GM23338 (cell line): ENCODE measurements at regions not wholly inside any gene's neighbourhood (a gene's known extent, or its start where the extent isn't known, plus 50 kb on each side); places are given as distances from the start of the nearest gene placed in this dataset.

Experiments used
- ATAC-seq: fragments of 200-7000 bp; cut with Tn5 transposase; 3 replicates; pipeline ENCODE4 v1.9.1; 2020
- DNase-seq: peaks from one replicate; pipeline ENCODE4 v3.0.0-alpha.2; 2015; ENCODE audit warnings: low spot score
- H2AFZ ChIP-seq: fragments of 200-600 bp; sonication (generic); 2 replicates; pipeline ENCODE4 v1.8.0; 2016; ENCODE audit warnings: antibody characterized with exemption, mild to moderate bottlenecking, moderate library complexity
- H3F3A ChIP-seq: fragments of 200-600 bp; sonication (generic); replicated peaks from 2 replicates; pipeline ENCODE4 v1.8.0; 2017; ENCODE audit warnings: antibody characterized with exemption, mixed run types, low read depth
- H3K27ac ChIP-seq: fragments of 200-600 bp; sonication (generic); 2 replicates; pipeline ENCODE4 v1.6.1; 2016; ENCODE audit warnings: low read depth
- H3K27me3 ChIP-seq: fragments of 200-600 bp; sonication (generic); 2 replicates; pipeline ENCODE4 v1.8.0; 2016; ENCODE audit warnings: mild to moderate bottlenecking, mixed run types, moderate library complexity; ENCODE audit not compliant: insufficient read depth
- H3K36me3 ChIP-seq: fragments of 200-600 bp; sonication (generic); 2 replicates; pipeline ENCODE4 v1.8.0; 2016; ENCODE audit warnings: mild to moderate bottlenecking; ENCODE audit not compliant: insufficient read depth
- H3K4me1 ChIP-seq: fragments of 200-600 bp; sonication (generic); 2 replicates; pipeline ENCODE4 v1.8.0; 2016; ENCODE audit warnings: mild to moderate bottlenecking, moderate library complexity; ENCODE audit not compliant: insufficient read depth
- H3K4me2 ChIP-seq: fragments of 200-600 bp; sonication (generic); 2 replicates; pipeline ENCODE4 v1.7.1; 2017; ENCODE audit warnings: mixed run types
- H3K4me3 ChIP-seq: fragments of 200-600 bp; sonication (generic); 2 replicates; pipeline ENCODE4 v1.6.1; 2016; ENCODE audit warnings: mixed run types
- H3K79me2 ChIP-seq: fragments of 200-600 bp; sonication (generic); replicated peaks from 2 replicates; pipeline ENCODE4 v1.8.0; 2017; ENCODE audit warnings: mild to moderate bottlenecking; ENCODE audit not compliant: insufficient read depth
- H3K9me2 ChIP-seq: fragments of 200-600 bp; sonication (generic); 2 replicates; pipeline ENCODE4 v1.8.0; 2017; ENCODE audit not compliant: insufficient read depth
- H4K20me1 ChIP-seq: fragments of 200-600 bp; sonication (generic); replicated peaks from 2 replicates; pipeline ENCODE4 v1.8.0; 2017; ENCODE audit warnings: mild to moderate bottlenecking; ENCODE audit not compliant: insufficient read depth
- H3K27ac Mint-ChIP-seq: 2 replicates; pipeline ENCODE4 v1.8.0; 2020; ENCODE audit warnings: inconsistent platforms, mild to moderate bottlenecking, moderate library complexity, mixed read lengths
- H3K27me3 Mint-ChIP-seq: 3 replicates; pipeline ENCODE4 v1.8.0; 2022; ENCODE audit warnings: low read depth, mild to moderate bottlenecking, moderate library complexity, mixed read lengths, inconsistent platforms; ENCODE audit not compliant: insufficient read depth, poor library complexity
- H3K36me3 Mint-ChIP-seq: 3 replicates; pipeline ENCODE4 v1.8.0; 2021; ENCODE audit warnings: low read depth, mild to moderate bottlenecking, inconsistent platforms, moderate library complexity, mixed read lengths
- H3K4me1 Mint-ChIP-seq: 3 replicates; pipeline ENCODE4 v1.8.0; 2020; ENCODE audit warnings: mild to moderate bottlenecking, inconsistent platforms, mixed read lengths
- H3K4me3 Mint-ChIP-seq: 3 replicates; pipeline ENCODE4 v1.8.0; 2021; ENCODE audit warnings: moderate library complexity, mild to moderate bottlenecking, inconsistent platforms, mixed read lengths
- H3K9me3 Mint-ChIP-seq: 3 replicates; pipeline ENCODE4 v1.8.0; 2020; ENCODE audit warnings: moderate library complexity, mild to moderate bottlenecking, inconsistent platforms, mixed read lengths
- CREB1 ChIP-seq: fragments of 250-450 bp; sonication (Bioruptor Pico); IDR thresholded peaks from 2 replicates; pipeline ENCODE4 v1.5.0; 2020; ENCODE audit warnings: low read depth, mild to moderate bottlenecking, moderate library complexity
- CTCF ChIP-seq, 2 experiments: fragments of 200-600 bp in 1 of 2; sonication (generic) in 1 of 2; conservative IDR thresholded peaks; 2 replicates each; pipeline versions ENCODE4 v1.5.1 to v1.6.1; 2016 to 2017; ENCODE audit warnings: antibody characterized with exemption in 2 of 2, low read depth in 2 of 2, mild to moderate bottlenecking in 2 of 2, moderate library complexity in 1 of 2
- ETS1 ChIP-seq: IDR thresholded peaks from 2 replicates; pipeline ENCODE4 v1.6.1; 2016; ENCODE audit warnings: antibody characterized with exemption
- EZH2 ChIP-seq: fragments of 200-600 bp; sonication (generic); IDR thresholded peaks from one replicate; pipeline ENCODE4 v1.8.0; 2017; ENCODE audit warnings: antibody characterized with exemption, mild to moderate bottlenecking, low read depth; ENCODE audit not compliant: unreplicated experiment
- EZH2phosphoT487 ChIP-seq: fragments of 200-600 bp; sonication (generic); IDR thresholded peaks from one replicate; pipeline ENCODE4 v1.8.1; 2018; ENCODE audit warnings: antibody characterized with exemption; ENCODE audit not compliant: unreplicated experiment
- JUNB ChIP-seq: IDR thresholded peaks from one replicate; pipeline ENCODE4 v1.6.1; 2016; ENCODE audit warnings: antibody characterized with exemption; ENCODE audit not compliant: unreplicated experiment
- NANOG ChIP-seq: IDR thresholded peaks from 2 replicates; pipeline ENCODE4 v1.6.1; 2016; ENCODE audit warnings: antibody characterized with exemption, borderline replicate concordance
- POLR2AphosphoS5 ChIP-seq: IDR thresholded peaks from 2 replicates; pipeline ENCODE4 v1.6.1; 2016; ENCODE audit warnings: antibody characterized with exemption, low read depth
- STAT1 ChIP-seq: IDR thresholded peaks from one replicate; pipeline ENCODE4 v1.6.1; 2016; ENCODE audit warnings: antibody characterized with exemption; ENCODE audit not compliant: unreplicated experiment
- ZNF114 ChIP-seq: fragments of 250-450 bp; sonication (Bioruptor Pico); IDR thresholded peaks from 2 replicates; pipeline ENCODE4 v1.5.0; 2020; ENCODE audit warnings: mild to moderate bottlenecking, moderate library complexity
- ZNF331 ChIP-seq: fragments of 250-450 bp; sonication (Bioruptor Pico); IDR thresholded peaks from 2 replicates; pipeline ENCODE4 v1.5.0; 2020; ENCODE audit warnings: low read depth, mild to moderate bottlenecking, moderate library complexity
- ZNF462 ChIP-seq: fragments of 250-450 bp; sonication (Bioruptor Pico); IDR thresholded peaks from 2 replicates; pipeline ENCODE4 v1.5.0; 2020; ENCODE audit warnings: mild to moderate bottlenecking, moderate library complexity
- TF ChIP-seq, protein P1 (sequence below): IDR thresholded peaks from one replicate; pipeline ENCODE4 v1.6.1; 2018; ENCODE audit warnings: antibody characterized with exemption; ENCODE audit not compliant: unreplicated experiment

- H3K4me1 ChIP-seq: peaks cover 34% of the 10 kb centered on the region
- peak overlapping the region; percentile 26; the same call in 1 of the 2 replicates for H3K4me3 ChIP-seq
- no peak overlapping the region for H3K27ac Mint-ChIP-seq
These were observed 70.0 kb upstream of the ABHD2 start for GRCh38 chr15:89018207-89018606.

More at GRCh38 chr15:89018207-89018606, 70.0 kb upstream of the ABHD2 start:
- Mint-ChIP-seq H3K36me3 (peaks cover 28% of the 10 kb centered on the region), H3K9me3 (peaks cover 24% of the 10 kb centered on the region), H3K4me1 (peaks cover 29% of the 10 kb centered on the region), H3K4me3 (no peak overlapping the region; the same call in 1 of the 3 replicates), H3K27me3 (peaks cover 15% of the 10 kb centered on the region)
- Histone ChIP-seq H3K27me3 (peaks cover 9% of the 10 kb centered on the region; the same call in 1 of the 2 replicates), H3K36me3 (peaks cover 9% of the 10 kb centered on the region; the same call in 1 of the 2 replicates), H3F3A (no peaks in the 10 kb centered on the region), H3K4me2 (peak overlapping the region; percentile 61; the same call in 1 of the 2 replicates), H3K9me2 (no peaks in the 10 kb centered on the region), H2AFZ (no peak overlapping the region), H3K27ac (no peak overlapping the region), H3K79me2 (no peaks in the 10 kb centered on the region), H4K20me1 (no peaks in the 10 kb centered on the region)
- no peak for ATAC-seq
- TF ChIP-seq JUNB (no peak), ETS1 (no peak), EZH2 (no peak), STAT1 (no peak), CREB1 (CRISPR knock-in tag) (no peak), CTCF (conservative IDR thresholded peaks at IDR 0.05; ENCODE audit: low read depth in 2 of 2) (no peak), ZNF114 (CRISPR knock-in tag) (no peak), ZNF462 (no peak), POLR2AphosphoS5 (no peak), ZNF331 (CRISPR knock-in tag) (no peak), EZH2phosphoT487 (no peak), NANOG (no peak)
- TF ChIP-seq, protein P1, sequence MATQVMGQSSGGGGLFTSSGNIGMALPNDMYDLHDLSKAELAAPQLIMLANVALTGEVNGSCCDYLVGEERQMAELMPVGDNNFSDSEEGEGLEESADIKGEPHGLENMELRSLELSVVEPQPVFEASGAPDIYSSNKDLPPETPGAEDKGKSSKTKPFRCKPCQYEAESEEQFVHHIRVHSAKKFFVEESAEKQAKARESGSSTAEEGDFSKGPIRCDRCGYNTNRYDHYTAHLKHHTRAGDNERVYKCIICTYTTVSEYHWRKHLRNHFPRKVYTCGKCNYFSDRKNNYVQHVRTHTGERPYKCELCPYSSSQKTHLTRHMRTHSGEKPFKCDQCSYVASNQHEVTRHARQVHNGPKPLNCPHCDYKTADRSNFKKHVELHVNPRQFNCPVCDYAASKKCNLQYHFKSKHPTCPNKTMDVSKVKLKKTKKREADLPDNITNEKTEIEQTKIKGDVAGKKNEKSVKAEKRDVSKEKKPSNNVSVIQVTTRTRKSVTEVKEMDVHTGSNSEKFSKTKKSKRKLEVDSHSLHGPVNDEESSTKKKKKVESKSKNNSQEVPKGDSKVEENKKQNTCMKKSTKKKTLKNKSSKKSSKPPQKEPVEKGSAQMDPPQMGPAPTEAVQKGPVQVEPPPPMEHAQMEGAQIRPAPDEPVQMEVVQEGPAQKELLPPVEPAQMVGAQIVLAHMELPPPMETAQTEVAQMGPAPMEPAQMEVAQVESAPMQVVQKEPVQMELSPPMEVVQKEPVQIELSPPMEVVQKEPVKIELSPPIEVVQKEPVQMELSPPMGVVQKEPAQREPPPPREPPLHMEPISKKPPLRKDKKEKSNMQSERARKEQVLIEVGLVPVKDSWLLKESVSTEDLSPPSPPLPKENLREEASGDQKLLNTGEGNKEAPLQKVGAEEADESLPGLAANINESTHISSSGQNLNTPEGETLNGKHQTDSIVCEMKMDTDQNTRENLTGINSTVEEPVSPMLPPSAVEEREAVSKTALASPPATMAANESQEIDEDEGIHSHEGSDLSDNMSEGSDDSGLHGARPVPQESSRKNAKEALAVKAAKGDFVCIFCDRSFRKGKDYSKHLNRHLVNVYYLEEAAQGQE: no peak
- DNase-seq: no peak
